Body of pancreas (tissue), 4 donors: ENCODE measurements at regions not wholly inside any gene's neighbourhood (a gene's known extent, or its start where the extent isn't known, plus 50 kb on each side); places are given as distances from the start of the nearest gene placed in this dataset.

Source experiments
- CTCF ChIP-seq, 7 experiments: fragments of 450-650 bp in 4 of 7; fragments of 200-600 bp in 3 of 7; sonication (generic) in 3 of 7; IDR thresholded peaks; one replicate each; pipeline ENCODE4 v1.5.1; 2016 to 2019; ENCODE audit warnings: antibody characterized with exemption in 7 of 7
- POLR2A ChIP-seq, 3 donors: fragments of 450-650 bp; IDR thresholded peaks; one replicate each; pipeline ENCODE4 v1.6.1; 2016; ENCODE audit warnings: antibody characterized with exemption in 3 of 3, mild to moderate bottlenecking in 2 of 3

DNA sequence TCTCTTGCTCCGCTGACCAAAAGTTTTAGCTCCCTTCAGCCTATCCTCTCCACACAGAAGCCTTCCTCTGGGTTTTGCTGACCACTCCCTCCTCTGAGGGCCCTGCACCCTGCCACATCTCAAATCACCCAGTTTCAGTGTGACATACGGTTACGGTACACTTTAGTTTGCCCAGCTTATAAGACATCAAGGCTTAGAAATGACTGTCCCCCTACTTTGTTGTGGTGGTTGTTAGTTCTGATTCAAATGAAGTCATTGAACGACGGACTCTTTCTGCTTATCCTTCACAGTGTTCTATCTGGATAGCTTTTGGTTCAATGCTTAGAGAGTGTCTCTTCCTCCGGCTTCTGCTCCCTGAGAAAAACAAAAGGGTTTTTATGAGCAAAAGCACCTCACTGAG lies 68.0 kb upstream of the NDUFB4 start:
- TF ChIP-seq POLR2A (IDR thresholded peaks at IDR 0.05): no peak
- TF ChIP-seq CTCF (IDR thresholded peaks at IDR 0.05): no peak
